HCT116 (cell line): ENCODE measurements at regions not wholly inside any gene's neighbourhood (a gene's known extent, or its start where the extent isn't known, plus 50 kb on each side); places are given as distances from the start of the nearest gene placed in this dataset.

Source experiments
- ATAC-seq: fragments of 200-7000 bp; cut with Tn5 transposase; 2 replicates; pipeline ENCODE4 v1.9.1; 2020; ENCODE audit warnings: mild to moderate bottlenecking, moderate library complexity
- BruUV-seq: library from RNA; stranded (reverse); fragments of 400-500 nt; replicated peaks from 2 replicates; lab custom pipeline; 2021; lab: Mats Ljungman, UMichigan
- CTCF ChIA-PET: fragments of 300-600 bp; sonication (Branson Sonifier 250); formaldehyde crosslinking; loops from one replicate; lab custom pipeline; 2021; ENCODE audit warnings: antibody characterized with exemption; lab: Charles Lee
- POLR2A ChIA-PET: fragments of 300-600, 350-600 bp; sonication (Branson Sonifier 250); formaldehyde crosslinking; loops from one replicate; lab custom pipeline; 2021; ENCODE audit warnings: antibody characterized with exemption; lab: Charles Lee
- RAD21 ChIA-PET, 2 experiments: fragments of 300-600 bp; sonication (Branson Sonifier 250); formaldehyde crosslinking; loops; one replicate each; lab custom pipeline; 2023; ENCODE audit warnings: low total read pairs in 2 of 2; ENCODE audit not compliant: uncharacterized antibody in 2 of 2, unreplicated experiment in 2 of 2, low non-redundant PET in 1 of 2; lab: Charles Lee
- DNase-seq: peaks from one replicate; pipeline ENCODE4 v3.0.0-alpha.2; 2010; ENCODE audit warnings: low read depth, low spot score
- H2AFZ ChIP-seq: fragments of 200-600 bp; shearing (Covaris generic), sonication (generic); 2 replicates; pipeline ENCODE4 v1.6.1; 2017; ENCODE audit warnings: low read depth, mixed run types, mixed read lengths, antibody characterized with exemption, low read length; ENCODE audit not compliant: poor library complexity, severe bottlenecking
- H3K27ac ChIP-seq: 2 replicates; pipeline ENCODE4 v1.5.1; 2012; ENCODE audit warnings: low read depth, low read length
- H3K27me3 ChIP-seq: fragments of 200-600 bp; sonication (generic); 2 replicates; pipeline ENCODE4 v1.6.1; 2016; ENCODE audit warnings: mixed run types, low read length, mixed read lengths; ENCODE audit not compliant: insufficient read depth
- H3K36me3 ChIP-seq, 2 experiments: fragments of 200-500 bp in 1 of 2; fragments of 200-600 bp in 1 of 2; sonication (Bioruptor generic) in 1 of 2; sonication (generic) in 1 of 2; 2 replicates each; pipeline versions ENCODE4 v1.5.1 to v1.6.1; 2014 to 2016; ENCODE audit warnings: low read length in 2 of 2, inconsistent platforms in 1 of 2, mixed read lengths in 1 of 2, mixed run types in 1 of 2; ENCODE audit not compliant: insufficient read depth in 2 of 2, control insufficient read depth in 1 of 2
- H3K4me1 ChIP-seq, 2 experiments: fragments of 200-600 bp in 1 of 2; sonication (generic) in 1 of 2; 2 replicates each; pipeline versions ENCODE4 v1.5.1 to v1.6.1; 2012 to 2017; ENCODE audit warnings: low read length in 2 of 2, inconsistent platforms in 1 of 2, mild to moderate bottlenecking in 1 of 2, mixed read lengths in 1 of 2, mixed run types in 1 of 2, moderate library complexity in 1 of 2; ENCODE audit not compliant: insufficient read depth in 2 of 2, control insufficient read depth in 1 of 2
- H3K4me2 ChIP-seq: fragments of 200-600 bp; sonication (generic); 2 replicates; pipeline ENCODE4 v1.6.1; 2017; ENCODE audit warnings: mixed run types, low read length, mixed read lengths
- H3K4me3 ChIP-seq, 2 experiments: fragments of 200-600 bp in 1 of 2; sonication (generic) in 1 of 2; replicated peaks in 1 of 2; 2 replicates each; pipeline ENCODE4 v1.5.1; 2011 to 2016; ENCODE audit warnings: low read length in 2 of 2, control low read depth in 1 of 2, low read depth in 1 of 2, mild to moderate bottlenecking in 1 of 2, mixed read lengths in 1 of 2, mixed run types in 1 of 2
- H3K79me2 ChIP-seq: fragments of 200-600 bp; sonication (generic); 2 replicates; pipeline ENCODE4 v1.6.1; 2017; ENCODE audit warnings: mild to moderate bottlenecking, mixed run types, low read length, moderate library complexity, mixed read lengths; ENCODE audit not compliant: insufficient read depth
- H3K9ac ChIP-seq: fragments of 200-600 bp; sonication (generic); 2 replicates; pipeline ENCODE4 v1.6.1; 2016; ENCODE audit warnings: low read length, mixed read lengths
- H3K9me2 ChIP-seq: fragments of 200-600 bp; sonication (generic), shearing (Covaris generic); 2 replicates; pipeline ENCODE4 v1.6.1; 2017; ENCODE audit warnings: mixed run types, mild to moderate bottlenecking, moderate library complexity; ENCODE audit not compliant: insufficient read depth
- H3K9me3 ChIP-seq, 2 experiments: fragments of 200-500 bp in 1 of 2; fragments of 200-600 bp in 1 of 2; sonication (Bioruptor generic) in 1 of 2; sonication (generic) in 1 of 2; 2 replicates each; pipeline ENCODE4 v1.6.1; 2014 to 2017; ENCODE audit warnings: low read length in 2 of 2, mixed read lengths in 2 of 2, inconsistent platforms in 1 of 2, low read depth in 1 of 2, mild to moderate bottlenecking in 1 of 2, mixed run types in 1 of 2, moderate library complexity in 1 of 2; ENCODE audit not compliant: control insufficient read depth in 1 of 2, insufficient read depth in 1 of 2
- H4K20me1 ChIP-seq: fragments of 200-600 bp; sonication (generic), shearing (Covaris generic); 2 replicates; pipeline ENCODE4 v1.6.1; 2017; ENCODE audit warnings: mixed run types, mild to moderate bottlenecking, moderate library complexity; ENCODE audit not compliant: insufficient read depth
- ATF3 ChIP-seq: IDR thresholded peaks from 2 replicates; pipeline ENCODE4 v1.6.1; 2012
- CEBPB ChIP-seq: IDR thresholded peaks from 2 replicates; pipeline ENCODE4 v1.6.1; 2012; ENCODE audit warnings: low read depth
- CTCF ChIP-seq, 3 experiments: fragments of 200-600 bp in 1 of 3; sonication (generic) in 1 of 3; IDR thresholded peaks in 2 of 3; conservative IDR thresholded peaks in 1 of 3; 2 replicates each; pipeline ENCODE4 v1.5.1; 2012 to 2017; ENCODE audit warnings: low read depth in 2 of 3, low read length in 2 of 3, antibody characterized with exemption in 1 of 3, borderline replicate concordance in 1 of 3, control low read depth in 1 of 3, mild to moderate bottlenecking in 1 of 3, mixed read lengths in 1 of 3, mixed run types in 1 of 3, moderate library complexity in 1 of 3; ENCODE audit not compliant: insufficient read depth in 1 of 3
- EGR1 ChIP-seq: IDR thresholded peaks from 2 replicates; pipeline ENCODE4 v1.6.1; 2012; ENCODE audit warnings: low read depth
- EZH2phosphoT487 ChIP-seq: fragments of 200-600 bp; IDR thresholded peaks from 2 replicates; pipeline ENCODE4 v1.6.1; 2018; ENCODE audit warnings: antibody characterized with exemption, borderline replicate concordance
- MAX ChIP-seq: IDR thresholded peaks from 2 replicates; pipeline ENCODE4 v1.6.1; 2012
- POLR2AphosphoS5 ChIP-seq: IDR thresholded peaks from 2 replicates; pipeline ENCODE4 v1.6.1; 2011; ENCODE audit warnings: mild to moderate bottlenecking, low read depth, low read length, moderate library complexity
- RAD21 ChIP-seq: IDR thresholded peaks from 2 replicates; pipeline ENCODE4 v1.6.1; 2012; ENCODE audit warnings: low read depth, mild to moderate bottlenecking
- REST ChIP-seq: IDR thresholded peaks from 2 replicates; pipeline ENCODE4 v1.6.1; 2012; ENCODE audit warnings: low read depth
- SRF ChIP-seq: IDR thresholded peaks from 2 replicates; pipeline ENCODE4 v1.6.1; 2012; ENCODE audit warnings: low read depth
- TCF7L2 ChIP-seq: IDR thresholded peaks from 2 replicates; pipeline ENCODE4 v1.7.0; 2011; ENCODE audit warnings: borderline replicate concordance, inconsistent platforms; ENCODE audit not compliant: insufficient read depth, insufficient read length; ENCODE audit errors: extremely low read depth
- ZBTB33 ChIP-seq: IDR thresholded peaks from 2 replicates; pipeline ENCODE4 v1.6.1; 2011; ENCODE audit warnings: mild to moderate bottlenecking, low read length, moderate library complexity; ENCODE audit not compliant: insufficient replicate concordance; ENCODE audit errors: extremely low read depth
- intact Hi-C: fragments of 100-400 bp; cut with micrococcal nuclease; formaldehyde crosslinking; loops from 2 replicates; pipeline ENCODE4 v1.10.0; 2022

GRCh38 chr21:35288238-35288637, 239.1 kb upstream of the RUNX1 start:
- RAD21 ChIA-PET = no interaction called here
- no peak overlapping the region for H3K4me3 ChIP-seq
- H3K79me2 ChIP-seq = no peaks in the 10 kb centered on the region
- H3K27ac ChIP-seq = no peak overlapping the region
- H2AFZ ChIP-seq = no peak overlapping the region
- DNase-seq (no peak), ATAC-seq (no peak)
- H3K9me2 ChIP-seq = no peaks in the 10 kb centered on the region
- BruUV-seq = no TSS peak
- intact Hi-C loops = no loop called here
- H3K36me3 ChIP-seq = no peaks in the 10 kb centered on the region
- no peak overlapping the region for H3K9ac ChIP-seq
- H4K20me1 ChIP-seq = no peaks in the 10 kb centered on the region
- 0 out of 4 replicates have a peak, but pooled peaks cover 3 to 6% of the 10 kb centered on the region in 2 experiments for H3K9me3 ChIP-seq
- H3K4me1 ChIP-seq = peaks cover under 1 to 2% of the 10 kb centered on the region in 2 experiments; a peak in 3 of 4 replicates
- TF ChIP-seq EZH2phosphoT487 (no peak), CEBPB (no peak), POLR2AphosphoS5 (no peak), CTCF (IDR thresholded peaks at IDR 0.05 in 2 of 3, conservative IDR thresholded peaks at IDR 0.05 in 1 of 3; ENCODE audit: borderline replicate concordance in 1 of 3, insufficient read depth in 1 of 3, low read depth in 2 of 3, low read length in 2 of 3) (no peak), RAD21 (no peak), ZBTB33 (no peak), TCF7L2 (no peak), ATF3 (no peak), EGR1 (no peak), SRF (no peak), MAX (no peak), REST (no peak)
- POLR2A ChIA-PET = no interaction called here
- no peak overlapping the region for H3K4me2 ChIP-seq
- CTCF ChIA-PET = no interaction called here
- H3K27me3 ChIP-seq = no peaks in the 10 kb centered on the region
